ENCODE measurements at regions not wholly inside any gene's neighbourhood (a gene's known extent, or its start where the extent isn't known, plus 50 kb on each side); places are given as distances from the start of the nearest gene placed in this dataset.
"Not testable (repeated sequence)": the region's sequence is repeated elsewhere in the genome, so short reads cannot be mapped to it uniquely, and the experiment has no call there.

- TF ChIP-seq CTCF (IDR thresholded peaks at IDR 0.05); POLR2A (IDR thresholded peaks at IDR 0.05); POLR2AphosphoS5 (IDR thresholded peaks at IDR 0.05; ENCODE audit: insufficient read depth in 1 of 2, low read depth in 1 of 2): not testable (repeated sequence)
Measured at GRCh38 chr4:132122741-132123140, 1026.4 kb upstream of the PCDH10 start.
